Sigmoid colon (tissue), 4 donors: ENCODE measurements at regions not wholly inside any gene's neighbourhood (a gene's known extent, or its start where the extent isn't known, plus 50 kb on each side); places are given as distances from the start of the nearest gene placed in this dataset.

Experiments used
- POLR2A ChIP-seq, 2 donors: fragments of 450-650 bp; IDR thresholded peaks; one replicate each; pipeline ENCODE4 v1.6.1; 2016; ENCODE audit warnings: antibody characterized with exemption in 2 of 2, mild to moderate bottlenecking in 2 of 2, moderate library complexity in 2 of 2
- POLR2AphosphoS5 ChIP-seq, 4 donors: sonication (generic); formaldehyde crosslinking; IDR thresholded peaks; one replicate each; pipeline ENCODE4 v1.6.1; 2017; ENCODE audit warnings: antibody characterized with exemption in 4 of 4
- TF ChIP-seq, protein P1 (sequence below), 4 experiments: fragments of 450-650 bp in 3 of 4; fragments of 200-600 bp in 1 of 4; IDR thresholded peaks; one replicate each; pipeline ENCODE4 v1.5.1; 2016 to 2019; ENCODE audit warnings: antibody characterized with exemption in 4 of 4, mild to moderate bottlenecking in 3 of 4, moderate library complexity in 2 of 4

DNA sequence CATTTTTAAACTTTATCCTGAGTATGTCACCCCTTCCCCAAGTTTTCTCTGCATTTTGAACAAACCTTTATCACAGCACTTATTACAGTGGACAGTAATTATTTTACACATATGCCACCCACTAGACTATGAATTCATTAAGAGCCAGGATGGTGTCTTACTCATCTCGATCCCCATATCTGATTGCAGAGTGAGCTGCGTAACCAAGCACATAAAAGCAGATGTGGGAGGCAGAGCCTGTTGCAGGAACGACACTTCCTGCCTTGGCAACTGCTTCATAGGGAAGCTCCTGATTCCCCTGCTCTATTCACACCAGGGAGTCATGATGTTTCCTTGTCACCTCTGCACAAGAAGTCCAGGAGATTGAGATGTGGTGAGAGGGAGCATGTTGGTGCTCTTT is 91.1 kb downstream of the MINAR1 start:
- TF ChIP-seq, protein P1, sequence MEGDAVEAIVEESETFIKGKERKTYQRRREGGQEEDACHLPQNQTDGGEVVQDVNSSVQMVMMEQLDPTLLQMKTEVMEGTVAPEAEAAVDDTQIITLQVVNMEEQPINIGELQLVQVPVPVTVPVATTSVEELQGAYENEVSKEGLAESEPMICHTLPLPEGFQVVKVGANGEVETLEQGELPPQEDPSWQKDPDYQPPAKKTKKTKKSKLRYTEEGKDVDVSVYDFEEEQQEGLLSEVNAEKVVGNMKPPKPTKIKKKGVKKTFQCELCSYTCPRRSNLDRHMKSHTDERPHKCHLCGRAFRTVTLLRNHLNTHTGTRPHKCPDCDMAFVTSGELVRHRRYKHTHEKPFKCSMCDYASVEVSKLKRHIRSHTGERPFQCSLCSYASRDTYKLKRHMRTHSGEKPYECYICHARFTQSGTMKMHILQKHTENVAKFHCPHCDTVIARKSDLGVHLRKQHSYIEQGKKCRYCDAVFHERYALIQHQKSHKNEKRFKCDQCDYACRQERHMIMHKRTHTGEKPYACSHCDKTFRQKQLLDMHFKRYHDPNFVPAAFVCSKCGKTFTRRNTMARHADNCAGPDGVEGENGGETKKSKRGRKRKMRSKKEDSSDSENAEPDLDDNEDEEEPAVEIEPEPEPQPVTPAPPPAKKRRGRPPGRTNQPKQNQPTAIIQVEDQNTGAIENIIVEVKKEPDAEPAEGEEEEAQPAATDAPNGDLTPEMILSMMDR (IDR thresholded peaks at IDR 0.05): no peak
- TF ChIP-seq POLR2A (IDR thresholded peaks at IDR 0.05) (no peak), POLR2AphosphoS5 (IDR thresholded peaks at IDR 0.05) (no peak)
